Stimulated activated CD8-positive, alpha-beta memory T cell treated with anti-CD3 and anti-CD28 coated beads, Interleukin-15, amount 100 ng/mL, for 48 hours (primary cell): ENCODE measurements at regions not wholly inside any gene's neighbourhood (a gene's known extent, or its start where the extent isn't known, plus 50 kb on each side); places are given as distances from the start of the nearest gene placed in this dataset.
"Not testable (repeated sequence)": the region's sequence is repeated elsewhere in the genome, so short reads cannot be mapped to it uniquely, and the experiment has no call there.

Source experiments
- DNase-seq, 2 donors: peaks; one replicate each; pipeline ENCODE4 v3.0.0-alpha.2; 2020; ENCODE audit warnings: low read depth in 2 of 2

DNA sequence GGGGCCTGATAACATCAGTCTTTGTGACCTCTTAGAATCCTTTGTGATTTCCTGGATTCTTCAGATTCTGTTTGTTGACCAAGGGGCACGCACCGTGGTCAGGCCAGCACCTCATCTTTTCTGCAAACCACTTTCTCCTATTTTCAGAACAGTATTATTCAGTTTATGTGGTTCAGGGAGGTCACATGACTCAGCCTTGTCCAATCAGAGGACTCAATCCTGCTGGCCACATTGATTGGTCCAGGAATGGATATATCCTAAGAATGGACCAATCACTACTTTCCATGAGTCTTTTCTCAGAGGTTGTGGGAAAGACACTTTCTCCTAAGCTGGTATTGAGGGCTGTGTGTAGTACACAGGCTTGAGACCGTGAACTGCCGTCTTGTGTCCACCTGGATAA, 123.1 kb upstream of the EEF2KMT start:
- DNase-seq, result no peak

DNA sequence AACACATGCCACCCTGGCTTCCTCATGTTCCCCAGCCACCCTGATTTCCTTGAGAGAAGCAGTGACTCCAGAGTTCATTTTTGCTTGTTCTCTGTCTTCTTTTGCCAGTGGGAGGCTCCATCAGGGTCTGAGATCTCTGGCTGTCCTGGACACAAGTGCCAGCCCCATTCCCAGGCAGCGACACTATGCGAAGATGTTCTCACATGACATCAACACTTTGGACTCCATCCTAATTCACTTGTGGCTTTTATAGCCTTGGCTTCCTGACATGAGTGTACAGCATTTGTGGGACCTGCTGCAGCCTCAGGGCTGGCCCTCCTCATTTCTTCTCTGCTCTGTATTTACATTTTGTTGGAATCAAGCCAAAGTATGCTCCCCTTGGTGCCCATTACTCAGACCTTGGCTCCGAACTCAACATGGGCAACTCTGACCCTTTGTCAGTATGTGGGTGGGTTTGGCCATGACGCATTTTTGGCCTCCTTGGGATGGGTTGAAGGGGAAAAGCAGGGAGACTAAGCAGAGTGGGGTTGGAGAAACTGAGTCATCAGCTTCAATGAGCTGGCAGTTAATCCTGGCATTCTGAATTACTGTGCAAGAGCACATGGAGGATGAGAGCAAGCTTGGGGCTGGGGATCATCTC, 119.0 kb upstream of the EEF2KMT start:
- DNase-seq, result no peak

DNA sequence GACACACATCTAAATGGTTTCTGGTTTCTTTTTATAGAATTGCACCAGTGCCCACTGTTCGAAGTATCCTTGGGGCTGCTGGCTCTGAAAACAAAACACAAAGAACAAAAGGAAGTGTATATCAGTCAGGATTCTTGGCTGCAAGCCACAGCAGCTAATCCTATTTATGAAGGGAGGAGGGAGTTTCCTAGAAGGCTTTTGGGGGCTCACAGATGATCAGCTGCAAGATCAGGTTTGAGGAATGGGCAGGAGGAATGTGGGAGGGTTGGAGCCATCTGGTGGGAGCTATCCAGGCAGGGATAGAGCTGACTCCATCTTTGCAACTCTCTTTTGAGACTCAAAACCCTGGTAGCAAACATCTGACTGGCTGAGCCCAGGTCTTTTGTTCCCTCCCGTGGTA, 118.3 kb upstream of the EEF2KMT start:
- DNase-seq, result no peak

DNA sequence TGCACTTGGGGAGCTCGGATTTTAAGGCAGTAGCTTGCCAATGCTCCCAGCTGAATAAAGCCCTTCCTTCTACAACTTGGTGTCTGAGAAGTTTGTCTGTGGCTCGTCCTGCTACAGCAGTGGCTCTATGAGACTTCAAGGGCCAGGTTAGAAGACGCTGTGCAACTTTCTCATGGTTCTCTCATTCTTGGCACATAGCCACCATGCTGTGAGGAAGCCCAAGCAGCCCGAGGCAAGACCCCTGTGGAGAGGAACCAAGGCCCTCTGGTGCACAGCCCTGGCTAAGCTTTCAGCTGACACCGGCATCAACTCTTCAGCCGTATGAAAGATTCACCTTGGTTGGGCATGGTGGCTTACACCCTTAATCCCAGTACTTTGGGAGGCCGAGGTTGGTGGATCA, 116.9 kb upstream of the EEF2KMT start:
- DNase-seq, result no peak

DNA sequence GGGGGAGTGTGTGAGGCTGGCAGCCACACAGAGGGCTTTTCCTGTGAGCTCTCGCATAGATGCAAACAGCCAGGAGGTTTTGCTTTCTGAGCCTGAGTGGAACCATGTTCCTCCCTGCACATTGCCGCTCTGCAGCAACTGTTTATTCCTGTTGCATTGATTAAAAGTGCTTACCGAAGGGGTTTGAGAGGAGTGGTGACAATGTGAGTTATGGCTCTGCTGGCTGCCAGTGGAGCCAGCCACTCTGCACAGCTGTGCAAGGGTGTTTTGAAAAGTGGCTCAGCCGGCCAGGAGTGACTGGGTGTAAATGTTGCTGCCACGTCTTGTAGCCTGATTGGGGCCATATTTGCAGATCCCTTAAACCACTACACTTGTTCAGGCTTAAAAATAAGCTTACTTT, 114.9 kb upstream of the EEF2KMT start:
- DNase-seq, result not testable (repeated sequence)

DNA sequence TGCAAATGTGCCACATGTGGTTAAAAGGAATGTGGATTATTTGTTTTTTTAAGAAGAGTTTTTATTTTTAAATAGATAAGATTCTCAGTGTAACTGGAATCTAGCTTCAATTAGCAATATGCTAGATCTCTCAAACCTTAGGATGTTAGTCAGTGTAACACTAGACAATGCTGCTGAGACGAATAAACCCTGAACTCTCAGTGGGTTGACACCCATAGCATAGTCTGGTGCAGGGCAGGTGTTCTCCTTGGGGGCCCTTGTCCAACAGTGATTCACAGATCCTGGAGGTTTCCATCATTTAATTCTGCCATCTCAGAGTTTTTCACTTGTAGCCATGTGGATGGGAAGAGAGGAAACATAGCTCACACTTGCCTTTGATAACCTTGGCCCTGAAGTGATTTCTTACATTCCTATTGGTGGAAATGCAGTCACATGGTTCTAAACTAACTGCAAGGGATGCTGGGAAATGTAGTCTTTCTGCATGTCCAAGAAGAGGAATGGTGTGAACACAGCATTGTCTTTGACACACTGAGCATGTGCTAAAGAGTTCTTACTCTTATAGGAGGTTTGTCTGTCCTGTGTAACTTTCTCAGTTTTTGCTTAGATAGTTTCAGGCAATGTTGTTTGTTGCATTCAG, 110.4 kb upstream of the EEF2KMT start:
- not testable (repeated sequence) for DNase-seq

DNA sequence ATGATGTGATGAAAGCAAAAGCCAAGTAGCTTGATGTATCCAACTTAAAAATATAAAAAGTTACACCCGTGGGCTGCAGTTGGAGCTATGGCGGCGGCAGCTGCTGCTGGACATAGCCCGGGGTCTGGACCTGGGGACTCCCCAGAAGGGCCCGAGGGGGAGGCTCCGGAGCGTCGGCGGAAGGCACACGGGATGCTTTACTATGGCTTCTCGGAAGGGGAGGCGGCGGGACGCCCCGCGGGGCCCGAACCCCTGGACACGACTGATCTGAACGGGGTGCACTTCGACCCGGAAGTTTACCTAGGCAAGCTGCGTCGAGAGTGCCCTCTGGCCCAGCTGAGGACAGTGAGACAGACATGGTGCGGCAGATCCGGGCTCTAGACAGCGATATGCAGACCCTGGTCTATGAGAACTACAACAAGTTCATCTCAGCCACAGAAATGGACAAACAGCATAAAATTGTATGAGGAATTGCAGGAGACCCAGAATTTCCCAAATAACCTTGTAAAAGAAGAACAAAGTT, 109.5 kb upstream of the EEF2KMT start:
- DNase-seq, result no peak

DNA sequence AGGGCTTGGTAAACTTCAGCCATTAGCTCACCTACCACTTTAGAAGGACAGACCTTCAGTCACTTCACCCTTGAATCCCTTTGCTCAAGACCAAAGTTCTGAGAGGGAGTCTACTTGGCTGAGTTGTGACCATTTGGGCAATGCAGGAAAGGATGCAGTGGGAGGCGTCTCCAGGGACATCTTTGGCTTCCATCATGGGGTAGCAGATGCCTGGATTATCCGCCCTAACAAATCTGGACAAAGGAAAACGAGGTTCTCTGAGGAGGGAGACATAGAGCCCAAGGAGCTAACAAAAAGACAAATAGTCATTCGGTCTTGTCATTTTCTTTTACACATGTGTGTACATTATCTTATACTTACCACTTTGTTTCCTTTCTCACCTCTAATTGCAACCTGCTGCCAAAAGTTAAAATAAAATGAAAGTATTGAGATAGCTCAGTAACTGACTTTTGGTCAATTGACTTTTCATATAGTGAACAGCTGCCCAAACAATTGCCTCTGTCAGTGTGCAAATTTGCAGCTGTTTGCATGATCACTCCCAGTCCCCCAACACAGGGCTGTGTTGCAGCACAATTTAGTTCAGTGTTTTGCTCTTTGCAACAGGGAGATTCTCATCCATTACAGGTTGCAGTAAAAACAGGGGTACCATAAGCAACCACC, 108.9 kb upstream of the EEF2KMT start:
- no peak for DNase-seq

DNA sequence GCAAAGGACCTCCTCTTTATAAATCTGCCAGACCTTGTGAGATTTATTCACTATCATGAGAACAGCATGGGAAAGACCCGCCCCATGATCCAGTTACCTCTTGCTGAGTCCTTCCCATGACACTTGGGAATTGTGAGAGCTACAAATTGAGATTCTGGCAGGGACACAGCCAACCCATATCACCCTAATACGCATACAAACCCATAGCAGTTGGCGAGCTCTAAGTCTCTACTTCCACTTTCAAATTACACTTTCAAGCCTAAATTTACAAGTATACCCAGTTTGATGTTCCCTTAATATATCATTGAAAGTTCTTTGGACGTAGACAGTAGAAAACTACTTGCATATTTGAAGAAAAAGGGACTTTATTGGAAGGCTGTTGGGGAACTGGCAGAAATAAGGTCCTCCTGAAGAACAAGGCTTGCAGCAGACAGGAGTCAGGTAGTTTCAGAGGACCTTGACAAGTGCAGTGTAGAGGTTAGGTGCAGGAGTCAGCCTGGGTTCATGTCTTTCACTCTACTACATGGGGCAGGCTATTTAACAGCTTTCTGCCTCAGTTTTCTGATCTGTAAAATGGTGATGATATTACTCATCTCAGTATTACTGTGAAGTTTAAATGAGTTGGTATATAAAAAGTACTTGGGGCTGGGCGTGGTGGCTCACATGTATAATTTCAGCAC, 107.9 kb upstream of the EEF2KMT start:
- no peak for DNase-seq

DNA sequence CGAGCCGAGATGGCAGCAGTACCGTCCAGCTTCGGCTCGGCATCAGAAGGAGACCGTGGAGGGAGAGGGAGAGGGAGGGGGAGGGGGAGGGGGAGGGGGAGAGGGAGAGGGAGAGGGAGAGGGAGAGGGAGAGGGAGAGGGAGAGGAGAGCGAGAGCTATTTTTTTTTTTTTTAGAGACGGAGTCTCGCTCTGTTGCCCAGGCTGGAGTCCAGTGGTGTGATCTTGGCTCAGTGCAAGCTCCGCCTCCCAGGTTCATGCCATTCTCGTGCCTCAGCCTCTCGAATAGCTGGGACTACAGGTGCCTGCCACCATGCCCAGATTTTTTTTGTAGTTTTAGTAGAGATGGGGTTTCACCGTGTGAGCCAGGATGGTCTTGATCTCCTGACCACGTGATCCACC, 106.1 kb upstream of the EEF2KMT start:
- not testable (repeated sequence) for DNase-seq

DNA sequence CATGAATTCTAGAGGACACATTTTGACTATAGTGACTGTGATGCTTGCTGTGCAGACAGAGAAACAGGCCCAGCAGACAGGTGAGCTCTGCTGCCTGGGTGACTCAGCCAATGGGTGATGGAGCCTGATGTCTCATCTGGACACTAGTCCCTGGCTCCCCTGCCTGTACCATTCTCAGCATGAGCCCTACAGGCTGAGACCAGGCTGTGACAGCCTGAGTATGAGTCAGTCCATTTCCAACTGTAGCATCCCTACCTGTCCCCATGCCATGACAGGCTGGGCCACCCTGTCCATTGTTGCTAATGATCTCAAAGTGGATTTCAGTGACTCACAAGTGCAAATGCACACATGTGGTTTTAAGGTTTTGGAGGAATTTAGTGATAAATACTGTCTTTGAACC, 102.5 kb upstream of the EEF2KMT start:
- no peak for DNase-seq

DNA sequence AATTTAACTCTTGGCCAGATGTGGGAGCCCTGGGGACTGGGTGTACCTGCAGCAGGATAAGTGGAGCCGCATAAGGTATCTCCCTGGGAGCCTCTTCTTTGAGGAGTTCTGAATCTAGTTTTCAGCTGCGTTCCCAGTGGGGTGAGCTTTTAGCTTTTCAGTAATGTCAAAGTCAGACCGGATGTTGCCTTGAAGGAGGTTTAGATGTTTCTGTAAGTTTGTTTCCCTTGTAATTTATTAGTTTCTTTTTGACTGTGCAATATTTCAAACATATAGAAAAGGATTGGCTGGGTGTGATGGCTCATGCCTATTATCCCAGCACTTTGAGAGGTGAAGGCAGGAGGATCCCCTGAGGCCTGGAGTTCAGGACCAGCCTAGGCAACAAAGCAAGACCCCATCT, 98.6 kb upstream of the EEF2KMT start:
- no peak for DNase-seq

DNA sequence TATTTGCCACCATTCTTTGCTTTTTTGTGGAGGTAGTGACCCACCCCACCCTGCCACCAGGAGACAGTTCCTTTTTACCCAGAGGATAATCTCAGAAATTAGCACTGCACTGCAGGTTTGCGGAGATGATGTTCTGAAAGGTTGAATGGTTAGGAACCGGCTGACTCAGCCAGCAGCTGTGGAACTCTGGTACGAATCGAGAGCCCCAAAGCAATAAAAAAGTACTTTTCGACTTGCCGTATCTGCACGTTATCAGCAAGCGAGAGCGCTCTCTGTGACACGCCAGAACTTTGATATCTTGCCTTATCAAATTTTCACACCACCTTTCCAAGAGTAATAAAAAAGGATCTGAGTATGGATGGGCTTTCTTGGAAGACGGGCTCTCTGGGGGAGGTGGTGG, 96.3 kb upstream of the EEF2KMT start:
- no peak for DNase-seq

DNA sequence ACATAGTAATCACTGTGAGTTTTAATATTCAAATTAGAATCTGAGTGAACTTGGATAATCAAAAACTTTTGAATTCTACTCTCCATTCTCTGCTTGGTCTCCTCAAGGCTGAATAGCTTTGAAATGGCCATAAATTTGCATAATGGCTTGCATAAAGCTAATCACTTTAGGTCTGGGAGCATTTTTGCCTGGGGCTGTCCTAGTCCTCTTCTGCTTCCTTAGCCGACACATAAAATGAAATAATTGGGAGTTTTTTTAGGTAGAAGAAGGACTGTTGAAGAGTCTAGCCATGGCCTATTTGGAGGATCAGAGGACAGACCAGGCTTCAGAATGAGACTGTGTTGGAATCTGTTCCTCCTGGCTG, 91.4 kb upstream of the EEF2KMT start:
- DNase-seq, result no peak

DNA sequence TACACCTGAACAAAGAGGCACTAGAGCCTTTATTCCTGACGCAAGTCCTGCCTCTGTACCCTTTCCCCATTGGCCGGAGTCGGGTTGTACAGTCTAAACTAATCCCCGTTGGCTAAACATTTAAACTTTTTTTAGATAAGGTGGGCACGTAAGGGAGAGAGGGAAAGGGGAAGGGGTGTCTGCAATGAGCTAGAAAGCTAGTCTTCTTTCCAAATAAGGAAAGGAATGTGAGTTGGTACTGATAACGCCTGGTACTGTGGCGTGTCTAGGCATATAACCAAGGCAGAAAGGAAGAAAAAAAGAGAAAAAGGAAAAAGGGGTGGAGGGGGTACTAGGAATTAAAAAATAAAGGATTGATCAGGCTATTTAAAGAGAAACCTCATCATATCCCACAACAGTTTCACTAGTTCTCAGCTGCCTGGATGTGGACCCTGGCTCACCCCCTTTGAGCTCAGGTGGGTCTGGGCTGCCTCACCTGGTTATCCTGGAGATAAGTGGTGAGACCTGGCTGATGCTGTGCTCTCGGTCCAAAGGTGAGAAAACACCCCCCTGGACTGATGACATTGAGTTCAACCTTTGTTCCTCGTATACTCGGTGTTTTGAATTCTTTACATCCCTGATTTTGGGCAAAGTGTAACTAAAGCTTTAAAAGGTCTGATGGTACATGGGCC, 90.9 kb upstream of the EEF2KMT start:
- DNase-seq, result no peak

DNA sequence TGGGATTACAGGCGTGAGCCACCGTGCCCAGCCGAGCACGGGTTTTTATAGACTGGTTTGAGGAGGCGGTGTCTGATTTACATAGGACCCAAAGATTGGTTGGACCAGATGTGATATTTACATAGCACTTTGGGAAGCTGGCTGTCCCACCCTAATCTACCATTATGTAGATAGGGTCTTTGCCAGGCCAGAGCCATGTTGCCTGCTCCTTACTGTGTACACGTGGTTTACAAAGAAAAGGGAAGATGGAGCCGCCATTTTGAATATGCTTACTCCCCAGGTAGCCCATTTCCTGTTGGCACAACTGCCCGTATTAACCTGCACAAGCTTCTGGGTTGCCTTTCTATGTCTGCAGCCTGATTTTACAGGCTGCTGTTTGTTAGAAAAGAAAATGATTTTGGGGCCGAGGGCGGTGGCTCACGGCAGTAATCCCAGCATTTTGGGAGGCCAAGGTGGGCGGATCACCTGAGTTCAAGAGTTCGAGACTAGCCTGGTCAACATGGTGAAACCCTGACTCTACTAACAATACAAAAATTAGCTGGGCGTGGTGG, 89.9 kb upstream of the EEF2KMT start:
- DNase-seq, result no peak

DNA sequence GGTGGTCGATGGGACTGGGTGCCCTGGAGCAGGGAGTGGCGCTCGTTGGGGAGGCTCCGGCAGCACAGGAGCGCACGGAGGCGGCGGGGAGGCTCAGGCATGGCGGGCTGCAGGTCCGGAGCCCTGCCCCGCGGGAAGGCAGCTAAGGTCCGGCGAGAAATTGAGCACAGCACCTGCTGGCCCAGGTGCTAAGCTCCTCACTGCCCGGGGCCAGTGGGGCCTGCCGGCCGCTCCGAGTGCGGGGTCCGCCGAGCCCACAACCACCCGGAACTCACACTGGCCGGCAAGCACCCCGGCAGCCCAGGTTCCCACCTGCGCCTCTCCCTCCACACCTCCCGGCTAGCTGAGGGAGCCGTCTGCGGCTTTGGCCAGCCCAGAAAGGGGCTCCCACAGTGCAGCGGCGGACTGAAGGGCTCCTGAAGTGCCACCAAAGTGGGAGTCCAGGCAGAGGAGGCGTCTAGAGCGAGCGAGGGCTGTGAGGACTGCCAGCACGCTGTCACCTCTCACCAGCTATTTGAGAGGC, 88.8 kb upstream of the EEF2KMT start:
- no peak for DNase-seq

DNA sequence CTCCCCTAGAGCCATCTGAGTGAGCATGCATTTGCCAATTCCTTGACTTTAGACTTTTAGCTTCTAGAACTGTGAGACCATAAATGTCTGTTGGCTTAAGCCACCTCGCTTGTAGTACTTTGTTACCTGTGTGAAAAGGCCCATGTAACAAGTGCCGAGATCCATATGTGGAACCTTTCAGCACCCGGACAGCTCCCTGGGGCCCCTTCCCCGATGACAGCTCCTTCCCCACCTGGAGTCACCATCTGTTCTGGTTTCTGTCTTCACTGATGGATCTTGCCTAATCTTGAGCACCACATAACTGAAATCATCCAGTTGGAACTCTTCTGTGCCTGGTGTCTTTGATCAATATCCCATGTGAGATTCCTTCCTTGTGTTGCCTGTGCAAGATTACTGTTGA, 78.9 kb upstream of the EEF2KMT start:
- DNase-seq, result no peak

DNA sequence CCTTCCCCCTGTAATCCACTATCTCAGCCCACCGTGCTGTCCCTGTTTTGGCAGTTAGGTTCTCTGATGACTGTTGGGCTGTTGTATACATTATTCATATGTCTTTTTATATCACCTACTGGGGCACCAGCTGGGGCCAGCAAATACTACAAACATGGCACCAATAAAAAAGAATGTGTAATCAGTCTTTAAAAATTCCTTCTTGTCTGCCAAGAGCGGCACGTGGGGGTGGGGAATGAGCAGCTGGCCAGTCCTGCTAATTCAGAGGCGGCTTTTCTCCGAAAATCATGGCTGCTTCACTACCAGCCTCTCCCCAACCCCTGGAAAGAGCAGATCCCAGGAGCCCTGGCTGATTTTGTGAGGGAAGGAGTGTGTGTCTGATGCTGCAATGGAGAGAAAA, 77.7 kb upstream of the EEF2KMT start:
- no peak for DNase-seq

DNA sequence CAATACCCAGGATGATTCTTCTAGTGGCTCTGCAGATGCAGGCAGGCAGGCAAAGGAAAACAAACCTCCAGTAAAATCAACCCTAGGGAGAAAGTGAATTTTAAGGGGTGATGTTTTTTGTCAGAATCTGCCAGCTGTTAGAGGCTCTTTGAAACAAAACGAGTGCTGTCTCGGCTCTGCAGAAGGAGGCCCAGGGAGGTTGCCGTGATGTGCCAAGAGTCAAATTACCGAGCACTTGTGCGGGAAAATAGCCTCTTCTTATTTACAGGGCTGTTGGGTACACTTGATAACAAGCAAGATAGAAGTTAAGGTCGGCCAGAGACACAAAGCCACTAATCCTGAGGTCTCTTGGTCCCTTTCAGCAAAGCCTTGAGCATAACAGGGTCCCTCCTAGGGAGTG, 68.9 kb upstream of the EEF2KMT start:
- DNase-seq, result no peak

DNA sequence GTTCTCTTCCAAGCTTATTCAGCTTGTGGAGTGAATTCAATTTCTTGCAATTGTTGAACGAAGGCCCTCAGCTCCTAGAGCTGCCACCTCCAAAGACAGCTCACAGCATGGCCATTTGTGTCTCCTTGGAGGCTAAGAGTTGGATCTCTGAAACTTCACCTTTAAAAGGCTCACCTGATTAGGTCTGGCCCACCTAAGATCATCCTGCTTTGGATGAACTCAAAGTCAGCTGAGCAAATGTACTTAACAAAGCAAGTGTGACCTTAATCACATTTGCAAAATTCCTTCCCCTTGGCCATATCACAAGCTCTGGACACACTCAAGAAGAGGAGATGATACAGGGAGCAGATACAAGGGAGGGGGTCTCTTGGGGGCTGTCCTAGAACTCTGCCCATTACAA, 67.8 kb upstream of the EEF2KMT start:
- DNase-seq, result not testable (repeated sequence)

DNA sequence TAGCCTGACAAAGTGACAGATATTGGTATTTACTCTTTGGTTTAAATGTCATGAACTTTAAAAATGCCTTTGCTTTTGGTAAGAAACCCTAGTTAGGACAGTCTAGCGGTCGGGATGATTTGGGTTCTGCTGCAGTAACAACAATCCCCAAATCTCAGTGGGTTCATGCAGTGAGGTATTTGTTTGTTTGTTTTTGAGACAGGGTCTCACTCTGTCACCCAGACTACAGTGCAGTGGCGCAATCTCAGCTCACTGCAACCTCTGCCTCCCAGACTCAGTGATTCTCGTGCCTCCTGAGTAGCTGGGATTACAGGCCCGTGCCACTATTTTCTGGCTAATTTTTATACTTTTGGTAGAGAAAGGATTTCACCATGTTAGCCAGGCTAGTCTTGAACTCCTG, 65.2 kb upstream of the EEF2KMT start:
- not testable (repeated sequence) for DNase-seq
